ENCODE measurements at regions not wholly inside any gene's neighbourhood (a gene's known extent, or its start where the extent isn't known, plus 50 kb on each side); places are given as distances from the start of the nearest gene placed in this dataset.

GRCh38 chr12:83848702-83849101 lies 1063.9 kb downstream of the SLC6A15 start:
- TF ChIP-seq CTCF (IDR thresholded peaks at IDR 0.05) (no peak), POLR2A (IDR thresholded peaks at IDR 0.05) (no peak)
